Endothelial cell of umbilical vein (primary cell): ENCODE measurements at regions not wholly inside any gene's neighbourhood (a gene's known extent, or its start where the extent isn't known, plus 50 kb on each side); places are given as distances from the start of the nearest gene placed in this dataset.

Experiments
- BruUV-seq: library from RNA; stranded (reverse); fragments of 400-500 nt; replicated peaks from 2 replicates; lab custom pipeline; 2021; lab: Mats Ljungman, UMichigan
- CTCF ChIA-PET: fragments of 300-600, 350-600 bp; sonication (Branson Sonifier 250); formaldehyde crosslinking; loops from one replicate; lab custom pipeline; 2021; ENCODE audit warnings: antibody characterized with exemption, inconsistent platforms; lab: Charles Lee
- POLR2A ChIA-PET: fragments of 300-600, 350-600 bp; sonication (Branson Sonifier 250); formaldehyde crosslinking; loops from one replicate; lab custom pipeline; 2021; ENCODE audit warnings: antibody characterized with exemption, inconsistent platforms; lab: Charles Lee
- DNase-seq: peaks from one replicate; pipeline ENCODE4 v3.0.0-alpha.2; 2011; ENCODE audit warnings: low read depth, low spot score
- FAIRE-seq: peaks from 2 replicates; lab custom pipeline; 2011; peaks lifted over from hg19 to GRCh38; lab: Jason Lieb, UNC
- H2AFZ ChIP-seq: 2 replicates; pipeline ENCODE4 v1.6.0; 2012; ENCODE audit warnings: low read depth, low read length, control low read depth, inconsistent platforms
- H3K27ac ChIP-seq: 2 replicates; pipeline ENCODE4 v1.5.1; 2011; ENCODE audit warnings: low read depth, mild to moderate bottlenecking, control low read depth, low read length, moderate library complexity; ENCODE audit not compliant: insufficient read depth
- H3K27me3 ChIP-seq, 2 experiments: 2 replicates each; pipeline versions ENCODE4 v1.6.0 to v1.6.1; 2011; ENCODE audit warnings: low read length in 2 of 2, mixed read lengths in 1 of 2; ENCODE audit not compliant: control insufficient read depth in 2 of 2, insufficient read depth in 2 of 2
- H3K36me3 ChIP-seq, 2 experiments: 2 replicates in 1 of 2; 3 replicates in 1 of 2; pipeline ENCODE4 v1.5.1; 2011; ENCODE audit warnings: low read length in 2 of 2, mild to moderate bottlenecking in 1 of 2, moderate library complexity in 1 of 2; ENCODE audit not compliant: control insufficient read depth in 2 of 2, insufficient read depth in 2 of 2; ENCODE audit errors: extremely low read depth in 1 of 2
- H3K4me1 ChIP-seq: 3 replicates; pipeline ENCODE4 v1.5.1; 2011; ENCODE audit warnings: mild to moderate bottlenecking, low read length; ENCODE audit not compliant: control insufficient read depth, insufficient read depth; ENCODE audit errors: extremely low read depth
- H3K4me2 ChIP-seq: 2 replicates; pipeline ENCODE4 v1.6.1; 2011; ENCODE audit warnings: low read length, control low read depth, mixed read lengths; ENCODE audit not compliant: insufficient read depth
- H3K4me3 ChIP-seq, 3 experiments: fragments of 200-600 bp in 1 of 3; sonication (generic), shearing (Covaris generic) in 1 of 3; replicated peaks in 1 of 3; 2 replicates each; pipeline ENCODE4 v1.5.1; 2011 to 2016; ENCODE audit warnings: control low read depth in 3 of 3, low read length in 3 of 3, mild to moderate bottlenecking in 2 of 3, inconsistent platforms in 1 of 3, low read depth in 1 of 3, moderate library complexity in 1 of 3; ENCODE audit not compliant: insufficient read depth in 1 of 3
- H3K79me2 ChIP-seq: 2 replicates; pipeline ENCODE4 v1.6.0; 2012; ENCODE audit warnings: low read length, inconsistent platforms; ENCODE audit not compliant: control insufficient read depth, insufficient read depth
- H3K9ac ChIP-seq: replicated peaks from 2 replicates; pipeline ENCODE3; 2011; ENCODE audit warnings: low read length, control low read depth; ENCODE audit not compliant: insufficient read depth; ENCODE audit errors: extremely low read depth
- H3K9me1 ChIP-seq: replicated peaks from 3 replicates; pipeline ENCODE4 v1.6.0; 2011; ENCODE audit warnings: mild to moderate bottlenecking, low read length; ENCODE audit not compliant: control insufficient read depth, insufficient read depth; ENCODE audit errors: extremely low read depth
- H3K9me3 ChIP-seq: replicated peaks from 2 replicates; pipeline ENCODE4 v1.5.1; 2012; ENCODE audit warnings: low read length, inconsistent platforms; ENCODE audit not compliant: control insufficient read depth, insufficient read depth
- H4K20me1 ChIP-seq: replicated peaks from 2 replicates; pipeline ENCODE3; 2011; ENCODE audit warnings: mild to moderate bottlenecking, low read length; ENCODE audit not compliant: control insufficient read depth, insufficient read depth; ENCODE audit errors: extremely low read depth
- EZH2 ChIP-seq: IDR thresholded peaks from 2 replicates; pipeline ENCODE4 v1.6.1; 2012; ENCODE audit warnings: borderline replicate concordance, low read depth, mild to moderate bottlenecking, moderate library complexity, low read length, inconsistent platforms; ENCODE audit not compliant: severe bottlenecking
- FOS ChIP-seq: IDR thresholded peaks from 2 replicates; pipeline ENCODE4 v1.6.1; 2011; ENCODE audit warnings: mild to moderate bottlenecking, low read length, moderate library complexity, borderline replicate concordance; ENCODE audit not compliant: insufficient read depth
- GATA2 ChIP-seq: IDR thresholded peaks from 2 replicates; pipeline ENCODE4 v1.7.0; 2011; ENCODE audit warnings: low read depth, mild to moderate bottlenecking, moderate library complexity, mixed read lengths, low read length; ENCODE audit not compliant: insufficient read length, insufficient read depth
- JUN ChIP-seq: IDR thresholded peaks from 2 replicates; pipeline ENCODE4 v1.6.1; 2011; ENCODE audit warnings: borderline replicate concordance, low read depth; ENCODE audit not compliant: insufficient read length, insufficient read depth
- MYC ChIP-seq: IDR thresholded peaks from one replicate; pipeline ENCODE4 v1.6.1; 2011; ENCODE audit warnings: mild to moderate bottlenecking, low read depth, low read length
- POLR2A ChIP-seq: IDR thresholded peaks from 2 replicates; pipeline ENCODE4 v1.6.1; 2012; ENCODE audit warnings: low read depth, mild to moderate bottlenecking, control low read depth, low read length
- POLR2AphosphoS5 ChIP-seq: IDR thresholded peaks from 2 replicates; pipeline ENCODE4 v1.6.1; 2012; ENCODE audit warnings: low read depth, mild to moderate bottlenecking, control low read depth, low read length, moderate library complexity; ENCODE audit not compliant: insufficient read depth
- dilution Hi-C: fragments of 300-500 bp; cut with MboI; formaldehyde crosslinking; loops from one replicate; pipeline ENCODE4 v1.15.0; 2019; ENCODE audit warnings: low sequenced_read_pairs; ENCODE audit not compliant: extremely low pct_ligation_motif_present
- intact Hi-C: fragments of 100-400 bp; cut with micrococcal nuclease; formaldehyde crosslinking; loops from one replicate; pipeline ENCODE4 v1.10.0; 2022
- TF ChIP-seq, protein P1 (sequence below): IDR thresholded peaks from 2 replicates; pipeline ENCODE4 v1.6.1; 2011; ENCODE audit not compliant: insufficient read depth, insufficient read length
- TF ChIP-seq, protein P2 (sequence below), 2 donors: IDR thresholded peaks; 1 replicate in 1 of 2; 2 replicates in 1 of 2; pipeline ENCODE4 v1.5.1; 2011; ENCODE audit warnings: low read length in 2 of 2, mild to moderate bottlenecking in 2 of 2, moderate library complexity in 2 of 2, control low read depth in 1 of 2, inconsistent platforms in 1 of 2, low read depth in 1 of 2; ENCODE audit not compliant: insufficient read depth in 1 of 2; ENCODE audit errors: extremely low read depth in 1 of 2

GRCh38 chr16:64136314-64136713, 985.5 kb downstream of the CDH11 start:
- H4K20me1 ChIP-seq, result no peaks in the 10 kb centered on the region
- H3K9me1 ChIP-seq, result no peaks in the 10 kb centered on the region
- H2AFZ ChIP-seq, result no peak overlapping the region
- no peak overlapping the region for H3K27ac ChIP-seq
- no peaks in the 10 kb centered on the region for H3K79me2 ChIP-seq
- no peaks in the 10 kb centered on the region for H3K36me3 ChIP-seq
- H3K4me3 ChIP-seq, result no peak overlapping the region
- no peak overlapping the region for H3K9ac ChIP-seq
- TF ChIP-seq, protein P1, sequence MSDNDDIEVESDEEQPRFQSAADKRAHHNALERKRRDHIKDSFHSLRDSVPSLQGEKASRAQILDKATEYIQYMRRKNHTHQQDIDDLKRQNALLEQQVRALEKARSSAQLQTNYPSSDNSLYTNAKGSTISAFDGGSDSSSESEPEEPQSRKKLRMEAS, result no peak
- no peak for TF ChIP-seq POLR2A
- POLR2A ChIA-PET, result no interaction called here
- dilution Hi-C loops, result no loop called here
- no TSS peak for BruUV-seq
- H3K4me2 ChIP-seq, result no peak overlapping the region
- no peak for DNase-seq
- H3K27me3 ChIP-seq, result no peaks in the 10 kb centered on the region
- intact Hi-C loops, result no loop called here
- H3K9me3 ChIP-seq, result no peaks in the 10 kb centered on the region
- FAIRE-seq, result no peak
- H3K4me1 ChIP-seq, result no peaks in the 10 kb centered on the region
- CTCF ChIA-PET, result no interaction called here

GRCh38 chr16:64133366-64133765, 988.5 kb downstream of the CDH11 start:
- Histone ChIP-seq H3K4me3 (no peak overlapping the region), H3K4me2 (no peak overlapping the region), H3K9me3 (no peaks in the 10 kb centered on the region), H2AFZ (no peak overlapping the region), H3K9ac (no peak overlapping the region), H3K79me2 (no peaks in the 10 kb centered on the region), H3K27me3 (no peaks in the 10 kb centered on the region), H4K20me1 (no peaks in the 10 kb centered on the region), H3K4me1 (no peaks in the 10 kb centered on the region), H3K36me3 (no peaks in the 10 kb centered on the region), H3K27ac (no peak overlapping the region), H3K9me1 (no peaks in the 10 kb centered on the region)
- TF ChIP-seq MYC (no peak), POLR2AphosphoS5 (no peak), POLR2A (no peak), FOS (no peak), EZH2 (no peak), GATA2 (no peak), JUN (no peak)
- TF ChIP-seq, protein P2, sequence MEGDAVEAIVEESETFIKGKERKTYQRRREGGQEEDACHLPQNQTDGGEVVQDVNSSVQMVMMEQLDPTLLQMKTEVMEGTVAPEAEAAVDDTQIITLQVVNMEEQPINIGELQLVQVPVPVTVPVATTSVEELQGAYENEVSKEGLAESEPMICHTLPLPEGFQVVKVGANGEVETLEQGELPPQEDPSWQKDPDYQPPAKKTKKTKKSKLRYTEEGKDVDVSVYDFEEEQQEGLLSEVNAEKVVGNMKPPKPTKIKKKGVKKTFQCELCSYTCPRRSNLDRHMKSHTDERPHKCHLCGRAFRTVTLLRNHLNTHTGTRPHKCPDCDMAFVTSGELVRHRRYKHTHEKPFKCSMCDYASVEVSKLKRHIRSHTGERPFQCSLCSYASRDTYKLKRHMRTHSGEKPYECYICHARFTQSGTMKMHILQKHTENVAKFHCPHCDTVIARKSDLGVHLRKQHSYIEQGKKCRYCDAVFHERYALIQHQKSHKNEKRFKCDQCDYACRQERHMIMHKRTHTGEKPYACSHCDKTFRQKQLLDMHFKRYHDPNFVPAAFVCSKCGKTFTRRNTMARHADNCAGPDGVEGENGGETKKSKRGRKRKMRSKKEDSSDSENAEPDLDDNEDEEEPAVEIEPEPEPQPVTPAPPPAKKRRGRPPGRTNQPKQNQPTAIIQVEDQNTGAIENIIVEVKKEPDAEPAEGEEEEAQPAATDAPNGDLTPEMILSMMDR (IDR thresholded peaks at IDR 0.05; ENCODE audit: extremely low read depth in 1 of 2, insufficient read depth in 1 of 2, low read depth in 1 of 2, low read length in 2 of 2), result no peak
- TF ChIP-seq, protein P1, result no peak
- POLR2A ChIA-PET, result no interaction called here
- CTCF ChIA-PET, result no interaction called here
- FAIRE-seq (no peak), DNase-seq (no peak)
- dilution Hi-C loops, result no loop called here
- intact Hi-C loops, result no loop called here
- no TSS peak for BruUV-seq
